ENCODE measurements at regions not wholly inside any gene's neighbourhood (a gene's known extent, or its start where the extent isn't known, plus 50 kb on each side); places are given as distances from the start of the nearest gene placed in this dataset.
A peak's percentile ranks its signal among the peaks of the same experiment; 100 is the strongest.

DNA sequence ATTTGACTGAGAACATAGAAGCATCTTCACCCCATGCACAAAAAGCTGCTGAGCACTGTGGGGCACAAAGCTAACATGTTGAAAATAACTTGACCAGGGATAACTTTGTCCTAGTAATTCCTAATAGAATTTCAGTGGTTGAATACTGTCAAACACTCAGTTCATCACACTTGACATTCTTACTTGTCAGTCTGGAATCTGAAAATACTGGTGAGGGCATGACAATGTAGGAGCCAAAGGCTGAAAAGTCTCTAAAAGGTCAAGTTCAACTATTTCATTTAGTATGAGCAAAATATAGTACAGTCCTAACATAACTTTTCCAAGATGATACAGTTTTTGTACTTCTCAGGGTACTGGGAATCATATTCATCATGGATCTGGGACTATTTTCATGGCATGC is 504.4 kb upstream of the LMO3 start:
- peak overlapping the region; percentile 65; the same call in 1 of the 2 replicates for H3K4me2 ChIP-seq (ENCODE audit: low read length)
- H3K4me3 ChIP-seq (ENCODE audit: low read depth, low read length, poor library complexity, severe bottlenecking) = no peak overlapping the region
- H3K9me3 ChIP-seq (ENCODE audit: low read length) = 0 out of 2 replicates have a peak, but pooled peaks cover 12% of the 10 kb centered on the region
- intact Hi-C loops (cut with micrococcal nuclease; ENCODE audit: unreplicated experiment) = no loop called here
- CTCF ChIA-PET (ENCODE audit: unreplicated experiment) = interaction anchor here (0.5 to 0.6 kb wide), 2 partner anchors 98 to 761 kb away, joined by 3 to 7 read pairs; no protein-coding TSS in a partner anchor
- H3K79me2 ChIP-seq (ENCODE audit: insufficient read depth, low read depth, low read length) = no peaks in the 10 kb centered on the region
- peak overlapping the region; percentile 79; the same call in 1 of the 2 replicates for H2AFZ ChIP-seq (ENCODE audit: low read length)
- TF ChIP-seq CTCF (conservative IDR thresholded peaks at IDR 0.05; ENCODE audit: low read length) (no peak), EZH2phosphoT487 (IDR thresholded peaks at IDR 0.05; ENCODE audit: borderline replicate concordance, low read depth, low read length) (no peak)
- H4K20me1 ChIP-seq (ENCODE audit: insufficient read depth, low read length) = no peaks in the 10 kb centered on the region
- no peak for DNase-seq (ENCODE audit: low spot score)
- H3K27ac ChIP-seq (ENCODE audit: low read depth, low read length, poor library complexity, severe bottlenecking) = peak overlapping the region; percentile 88
- peaks cover 58% of the 10 kb centered on the region for H3K4me1 ChIP-seq (ENCODE audit: insufficient read depth, low read length, poor library complexity, severe bottlenecking)
- peaks cover 4% of the 10 kb centered on the region; the same call in 1 of the 2 replicates for H3K36me3 ChIP-seq (ENCODE audit: insufficient read depth, low read length)
- no peaks in the 10 kb centered on the region for H3K9me2 ChIP-seq (ENCODE audit: insufficient read depth, low read length)
- no TSS peak for BruUV-seq (replicated peaks)
- POLR2A ChIA-PET = interaction anchor here (0.5 to 0.6 kb wide), 2 partner anchors 368 to 1124 kb away, joined by 3 read pairs; no protein-coding TSS in a partner anchor

- Histone ChIP-seq H3K4me3 (ENCODE audit: low read depth, low read length, poor library complexity, severe bottlenecking) (peak overlapping the region; percentile 7), H3K9me2 (ENCODE audit: insufficient read depth, low read length) (no peaks in the 10 kb centered on the region), H3K36me3 (ENCODE audit: insufficient read depth, low read length) (peaks cover under 1% of the 10 kb centered on the region; the same call in 1 of the 2 replicates), H3K79me2 (ENCODE audit: insufficient read depth, low read depth, low read length) (no peaks in the 10 kb centered on the region), H3K9me3 (ENCODE audit: low read length) (0 out of 2 replicates have a peak, but pooled peaks cover 4% of the 10 kb centered on the region), H3K27ac (ENCODE audit: low read depth, low read length, poor library complexity, severe bottlenecking) (peak overlapping the region; percentile 88), H2AFZ (ENCODE audit: low read length) (peak overlapping the region; percentile 79), H4K20me1 (ENCODE audit: insufficient read depth, low read length) (no peaks in the 10 kb centered on the region), H3K4me1 (ENCODE audit: insufficient read depth, low read length, poor library complexity, severe bottlenecking) (peaks cover 50% of the 10 kb centered on the region), H3K4me2 (ENCODE audit: low read length) (peak overlapping the region; percentile 65)
- BruUV-seq (replicated peaks) = no TSS peak
- intact Hi-C loops (cut with micrococcal nuclease; ENCODE audit: unreplicated experiment) = no loop called here
- ChIA-PET CTCF (ENCODE audit: unreplicated experiment) (interaction anchor here (1.0 kb wide), 1 partner anchor 26 kb away, joined by 3 read pairs; no protein-coding TSS in a partner anchor), POLR2A (interaction anchor here (0.7 to 1.9 kb wide), 5 partner anchors 8 to 1236 kb away, joined by 3 to 4 read pairs (median 3); no protein-coding TSS in a partner anchor)
- TF ChIP-seq EZH2phosphoT487 (IDR thresholded peaks at IDR 0.05; ENCODE audit: borderline replicate concordance, low read depth, low read length) (no peak), CTCF (conservative IDR thresholded peaks at IDR 0.05; ENCODE audit: low read length) (no peak)
- peak; percentile 91 for DNase-seq (ENCODE audit: low spot score)
Measured at GRCh38 chr12:17108877-17109541, 503.0 kb upstream of the LMO3 start.

GRCh38 chr12:17104801-17105200 is 498.8 kb upstream of the LMO3 start:
- POLR2A ChIA-PET = no interaction called here

More at GRCh38 chr12:17104801-17105200, 498.8 kb upstream of the LMO3 start:
- Histone ChIP-seq H3K79me2 (ENCODE audit: insufficient read depth, low read depth, low read length) (no peaks in the 10 kb centered on the region), H4K20me1 (ENCODE audit: insufficient read depth, low read length) (no peaks in the 10 kb centered on the region), H3K36me3 (ENCODE audit: insufficient read depth, low read length) (no peaks in the 10 kb centered on the region), H3K4me2 (ENCODE audit: low read length) (no peak overlapping the region), H2AFZ (ENCODE audit: low read length) (peak overlapping the region; percentile 66), H3K9me3 (ENCODE audit: low read length) (peaks cover 4% of the 10 kb centered on the region; the same call in 1 of the 2 replicates), H3K4me1 (ENCODE audit: insufficient read depth, low read length, poor library complexity, severe bottlenecking) (peaks cover 34% of the 10 kb centered on the region), H3K4me3 (ENCODE audit: low read depth, low read length, poor library complexity, severe bottlenecking) (no peak overlapping the region), H3K27ac (ENCODE audit: low read depth, low read length, poor library complexity, severe bottlenecking) (no peak overlapping the region), H3K9me2 (ENCODE audit: insufficient read depth, low read length) (no peaks in the 10 kb centered on the region)
- intact Hi-C loops (cut with micrococcal nuclease; ENCODE audit: unreplicated experiment) = no loop called here
- CTCF ChIA-PET (ENCODE audit: unreplicated experiment) = no interaction called here
- BruUV-seq (replicated peaks) = no TSS peak
- DNase-seq (ENCODE audit: low spot score) = no peak
- no peak for TF ChIP-seq EZH2phosphoT487 (IDR thresholded peaks at IDR 0.05; ENCODE audit: borderline replicate concordance, low read depth, low read length)
- no peak for TF ChIP-seq CTCF (conservative IDR thresholded peaks at IDR 0.05; ENCODE audit: low read length)
